Panc1 (cell line): ENCODE measurements at regions not wholly inside any gene's neighbourhood (a gene's known extent, or its start where the extent isn't known, plus 50 kb on each side); places are given as distances from the start of the nearest gene placed in this dataset.
"Not testable (repeated sequence)": the region's sequence is repeated elsewhere in the genome, so short reads cannot be mapped to it uniquely, and the experiment has no call there.

Experiments
- ATAC-seq: fragments of 200-7000 bp; cut with Tn5 transposase; 2 replicates; pipeline ENCODE4 v1.9.1; 2020; ENCODE audit warnings: mild to moderate bottlenecking, moderate library complexity
- BruUV-seq: library from RNA; stranded (reverse); fragments of 400-500 nt; replicated peaks from 2 replicates; lab custom pipeline; 2021; lab: Mats Ljungman, UMichigan
- CTCF ChIA-PET: fragments of 300-600 bp; sonication (Branson Sonifier 250); formaldehyde crosslinking; loops from one replicate; lab custom pipeline; 2022; ENCODE audit warnings: antibody characterized with exemption; lab: Charles Lee
- POLR2A ChIA-PET: fragments of 300-600 bp; sonication (Branson Sonifier 250); formaldehyde crosslinking; loops from one replicate; lab custom pipeline; 2022; ENCODE audit warnings: antibody characterized with exemption; lab: Charles Lee
- DNase-seq: peaks from one replicate; pipeline ENCODE4 v3.0.0-alpha.2; 2010; ENCODE audit warnings: low read depth, low spot score
- H3K27ac ChIP-seq: 2 replicates; pipeline ENCODE4 v1.5.1; 2011; ENCODE audit warnings: mild to moderate bottlenecking, low read length, inconsistent platforms
- H3K27me3 ChIP-seq: fragments of 200-500 bp; sonication (Bioruptor generic); 2 replicates; pipeline ENCODE4 v1.6.0; 2014; ENCODE audit warnings: low read length, inconsistent platforms; ENCODE audit not compliant: control insufficient read depth, insufficient read depth
- H3K36me3 ChIP-seq: fragments of 200-500 bp; sonication (Bioruptor generic); 2 replicates; pipeline ENCODE4 v1.5.1; 2014; ENCODE audit warnings: inconsistent platforms, mild to moderate bottlenecking, low read length, moderate library complexity; ENCODE audit not compliant: control insufficient read depth, insufficient read depth
- H3K4me1 ChIP-seq: 2 replicates; pipeline ENCODE4 v1.5.1; 2011; ENCODE audit warnings: inconsistent platforms, mild to moderate bottlenecking, low read length, moderate library complexity; ENCODE audit not compliant: control insufficient read depth, insufficient read depth
- H3K4me3 ChIP-seq, 2 experiments: 2 replicates each; pipeline ENCODE4 v1.5.1; 2011 to 2012; ENCODE audit warnings: low read depth in 2 of 2, low read length in 2 of 2, mild to moderate bottlenecking in 2 of 2, inconsistent platforms in 1 of 2, moderate library complexity in 1 of 2
- H3K9me3 ChIP-seq: fragments of 200-500 bp; sonication (Bioruptor generic); 2 replicates; pipeline ENCODE4 v1.5.1; 2014; ENCODE audit warnings: low read depth, mild to moderate bottlenecking, inconsistent platforms, low read length, moderate library complexity; ENCODE audit not compliant: control insufficient read depth, insufficient read depth
- in situ Hi-C: cut with HindIII; loops from 2 replicates; pipeline ENCODE4 v1.10.0; 2016; ENCODE audit warnings: low sequenced_read_pairs, low pct_unique_long_range_greater_than_20kb
- intact Hi-C: fragments of 100-400 bp; cut with micrococcal nuclease; formaldehyde crosslinking; loops from one replicate; pipeline ENCODE4 v1.10.0; 2022; ENCODE audit not compliant: unreplicated experiment

DNA sequence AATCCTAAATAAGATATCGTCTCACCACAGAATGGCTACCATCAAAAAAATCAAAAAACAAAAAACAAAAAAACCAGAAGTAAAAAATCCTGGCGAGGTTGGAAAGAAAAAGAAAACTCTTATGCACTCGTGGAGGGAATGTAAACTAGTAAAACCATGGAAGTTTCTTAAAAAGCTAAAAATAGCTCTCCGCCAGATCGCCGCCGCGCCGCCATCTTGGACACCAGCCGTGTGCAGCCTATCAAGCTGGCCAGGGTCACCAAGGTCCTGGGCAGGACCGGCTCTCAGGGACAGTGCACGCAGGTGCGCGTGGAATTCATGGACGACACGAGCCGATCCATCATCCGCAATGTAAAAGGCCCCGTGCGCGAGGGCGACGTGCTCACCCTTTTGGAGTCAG, 71.7 kb downstream of the TBC1D28 start:
- H3K9me3 ChIP-seq, DNase-seq, H3K4me1 ChIP-seq, H3K36me3 ChIP-seq, intact Hi-C loops, ATAC-seq, H3K27ac ChIP-seq, BruUV-seq, H3K27me3 ChIP-seq, in situ Hi-C loops, POLR2A ChIA-PET, CTCF ChIA-PET, H3K4me3 ChIP-seq: not testable (repeated sequence)

DNA sequence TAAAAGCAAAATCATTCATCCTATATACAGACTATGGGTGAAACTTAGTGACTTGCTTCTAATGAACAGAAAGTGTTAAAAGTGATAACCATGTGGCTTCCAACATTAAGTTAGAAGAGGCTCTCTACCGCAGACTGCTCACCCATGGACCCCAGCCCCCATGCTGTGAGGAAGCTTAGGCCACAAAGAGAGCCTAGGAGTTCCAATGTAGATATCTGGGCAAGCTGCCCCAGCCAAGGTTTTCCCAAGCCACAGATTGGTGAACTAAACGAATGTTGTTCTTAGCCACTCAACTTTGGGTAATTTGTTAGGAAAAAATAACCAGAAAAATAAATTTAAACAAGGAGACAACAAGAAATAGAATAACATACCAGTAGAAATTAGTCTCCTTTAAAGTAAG, 70.1 kb downstream of the TBC1D28 start:
- in situ Hi-C loops, CTCF ChIA-PET: not testable (repeated sequence)

More for the DNA sequence above, 70.1 kb downstream of the TBC1D28 start:
- H3K27ac ChIP-seq, H3K27me3 ChIP-seq, POLR2A ChIA-PET, H3K36me3 ChIP-seq, BruUV-seq, H3K4me3 ChIP-seq, intact Hi-C loops, H3K9me3 ChIP-seq, ATAC-seq, DNase-seq, H3K4me1 ChIP-seq: not testable (repeated sequence)
